Stimulated activated CD8-positive, alpha-beta memory T cell treated with anti-CD3 and anti-CD28 coated beads, Interleukin-12 subunit alpha, Interleukin-12 subunit beta, amount 100 ng/mL, for 24 hours (primary cell): ENCODE measurements at regions not wholly inside any gene's neighbourhood (a gene's known extent, or its start where the extent isn't known, plus 50 kb on each side); places are given as distances from the start of the nearest gene placed in this dataset.

Source experiments
- DNase-seq: peaks from one replicate; pipeline ENCODE4 v3.0.0-alpha.2; 2020; ENCODE audit errors: extremely low read depth

DNA sequence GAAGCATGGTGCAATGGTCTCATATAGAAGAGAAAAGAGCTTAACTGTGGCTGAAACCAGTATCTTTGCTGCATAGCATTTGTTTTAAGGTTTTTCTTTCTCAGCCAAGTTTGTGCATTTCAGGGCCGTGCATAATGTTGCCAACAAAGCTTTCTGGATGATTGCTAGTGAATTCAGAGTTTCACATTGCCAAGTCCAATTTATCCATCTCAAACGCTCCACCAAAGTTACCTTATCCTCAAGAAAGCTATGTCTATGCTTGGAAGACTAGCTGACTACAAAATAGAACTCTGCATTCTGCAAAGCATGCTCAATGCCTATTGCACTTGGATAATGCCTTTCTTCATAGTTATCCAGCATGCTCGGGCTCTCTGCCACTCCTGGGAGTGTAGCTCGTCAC lies 535.8 kb upstream of the SGCG start:
- no peak for DNase-seq

DNA sequence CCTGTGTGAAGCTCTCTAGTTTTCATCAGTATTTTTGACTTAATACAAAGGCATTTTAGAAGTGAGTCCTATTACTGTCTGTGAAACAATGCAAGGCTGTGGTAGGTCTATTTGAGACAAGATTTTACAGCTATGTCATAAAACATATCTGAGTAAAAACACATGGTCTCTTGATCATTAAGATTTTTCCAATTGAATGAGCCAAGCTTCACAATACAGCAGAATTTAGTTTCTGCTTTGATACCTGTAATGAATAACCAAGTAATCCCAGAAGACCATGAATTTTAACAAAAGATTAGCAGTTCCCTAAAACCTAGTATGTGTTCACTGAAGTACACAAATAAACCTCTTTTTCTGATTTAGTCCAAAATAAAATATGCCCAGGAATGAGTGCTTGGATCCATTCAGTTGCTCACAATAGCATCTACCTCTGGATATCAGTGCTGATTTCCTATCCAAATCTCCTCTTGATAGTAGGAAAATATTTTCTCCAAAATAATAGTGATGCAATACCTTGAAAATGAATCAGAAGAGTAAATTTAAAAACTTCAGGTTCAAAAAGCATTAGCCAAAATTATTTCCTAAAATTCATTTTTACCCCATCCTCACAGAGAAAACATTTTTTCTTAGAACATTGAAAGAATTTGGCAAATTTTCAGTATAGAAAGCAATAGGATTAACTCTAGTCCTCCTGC lies 533.5 kb upstream of the SGCG start:
- DNase-seq: no peak

DNA sequence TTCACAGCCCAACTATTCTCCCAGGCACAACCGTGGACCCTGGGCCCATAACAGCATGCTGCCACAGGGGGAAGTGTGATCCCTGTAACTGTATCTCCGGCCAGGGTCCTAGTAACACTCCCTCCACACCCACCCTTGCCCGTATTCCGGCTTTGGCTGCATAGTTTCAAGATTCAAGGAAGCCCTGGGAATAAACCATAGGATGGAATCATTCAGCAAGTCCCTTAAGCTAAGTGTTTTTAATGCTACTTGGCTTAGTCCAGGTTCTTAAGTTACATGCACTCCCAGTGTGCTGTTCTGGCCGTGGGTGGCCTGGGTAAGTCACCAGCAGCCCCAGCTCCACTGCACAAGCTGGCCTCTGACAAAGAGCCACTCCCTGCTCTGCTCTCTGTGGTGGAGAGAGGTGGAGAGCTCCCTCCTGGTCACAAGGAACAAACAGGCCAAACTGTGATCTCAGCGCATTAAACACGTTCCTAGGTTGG lies 532.4 kb upstream of the SGCG start:
- no peak for DNase-seq

DNA sequence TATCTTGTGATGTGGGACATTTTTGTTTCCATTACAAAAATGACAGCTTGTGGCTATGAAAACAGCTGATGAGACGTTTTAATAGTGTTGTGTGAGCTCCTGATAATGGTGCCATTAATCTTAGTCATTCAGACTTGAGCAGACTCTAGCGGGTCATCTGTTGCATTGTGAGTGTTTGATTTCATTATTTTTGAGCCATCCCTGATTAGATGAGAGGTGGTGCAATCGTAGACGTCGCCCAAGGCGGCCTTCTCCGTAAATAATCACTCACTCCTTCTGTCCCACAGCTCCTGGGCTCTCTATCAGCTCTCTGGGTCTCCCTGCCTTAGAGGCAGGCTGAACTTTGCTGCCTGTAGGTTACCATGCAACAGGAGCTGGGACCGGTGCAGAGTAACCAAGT lies 528.0 kb upstream of the SGCG start:
- no peak for DNase-seq

DNA sequence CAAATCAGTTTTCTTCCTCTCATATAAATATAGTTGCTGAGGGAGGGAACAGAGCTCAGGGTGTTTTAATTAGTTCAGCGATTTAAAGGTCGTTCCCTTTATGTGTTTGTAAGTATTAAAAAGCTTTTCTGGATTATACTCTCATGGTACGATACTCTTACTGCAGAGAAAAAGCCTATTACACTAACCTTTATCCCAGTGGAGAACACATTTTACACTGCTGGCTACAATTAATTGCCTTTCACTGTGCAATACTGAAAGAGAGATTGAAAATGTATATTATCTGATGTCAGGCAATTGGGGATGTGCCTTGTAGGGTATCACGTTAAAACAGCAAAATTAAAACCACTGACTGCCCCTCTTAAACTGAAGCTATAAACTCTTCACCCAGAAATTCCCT lies 526.9 kb upstream of the SGCG start:
- DNase-seq: no peak

DNA sequence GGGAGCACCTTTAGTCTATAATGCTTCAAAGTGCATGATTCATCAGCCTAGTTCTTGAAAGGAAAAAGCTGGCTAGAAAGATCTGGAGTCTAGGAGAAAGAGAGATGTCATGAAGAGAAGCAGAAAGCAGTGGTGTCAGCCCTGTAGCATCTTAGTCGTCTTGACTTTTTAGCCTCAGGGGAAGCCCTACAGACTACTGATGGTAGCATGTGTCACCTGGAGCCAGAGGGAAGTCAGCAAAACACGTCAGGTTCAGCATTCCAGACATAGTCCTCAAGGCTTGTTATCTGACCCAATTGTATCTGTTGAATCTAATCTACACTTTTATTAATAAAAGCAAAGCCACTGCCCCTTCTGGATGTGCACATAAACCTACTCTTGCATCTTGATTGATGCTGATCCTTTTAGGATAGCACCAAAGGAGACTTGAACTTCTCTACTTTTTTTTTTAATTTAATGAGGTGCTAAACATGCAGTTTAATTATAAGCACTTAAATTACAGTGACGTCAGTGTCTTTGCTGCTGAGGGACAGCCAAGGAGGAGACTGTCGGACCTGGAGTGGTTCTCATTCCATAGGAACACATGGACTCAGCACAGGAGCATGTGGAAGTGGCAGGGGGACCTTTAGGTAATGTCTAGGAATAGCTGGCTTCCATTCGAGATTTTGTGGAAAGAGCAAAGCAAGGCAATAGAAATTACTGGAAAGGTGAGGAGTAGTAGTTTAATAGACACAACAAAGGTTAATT lies 525.5 kb upstream of the SGCG start:
- DNase-seq: no peak

DNA sequence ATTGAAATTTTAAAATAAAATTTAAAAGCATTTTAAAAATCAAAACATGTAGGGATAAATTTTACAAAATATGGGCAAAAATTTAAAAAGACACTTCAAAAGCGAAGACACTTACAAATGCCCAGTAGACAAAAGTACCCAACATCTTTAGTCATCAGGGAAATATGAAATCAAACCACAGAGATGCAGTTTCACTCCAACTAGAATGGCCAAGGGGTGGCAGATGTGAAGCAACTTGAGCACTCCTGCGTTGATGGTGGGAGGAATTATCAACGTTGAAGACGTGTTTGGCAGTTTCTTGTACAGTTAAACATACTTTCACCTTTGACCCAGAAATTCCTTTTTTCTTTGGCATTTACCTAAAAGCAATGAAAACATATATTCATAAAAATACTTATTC lies 518.0 kb upstream of the SGCG start:
- no peak for DNase-seq

DNA sequence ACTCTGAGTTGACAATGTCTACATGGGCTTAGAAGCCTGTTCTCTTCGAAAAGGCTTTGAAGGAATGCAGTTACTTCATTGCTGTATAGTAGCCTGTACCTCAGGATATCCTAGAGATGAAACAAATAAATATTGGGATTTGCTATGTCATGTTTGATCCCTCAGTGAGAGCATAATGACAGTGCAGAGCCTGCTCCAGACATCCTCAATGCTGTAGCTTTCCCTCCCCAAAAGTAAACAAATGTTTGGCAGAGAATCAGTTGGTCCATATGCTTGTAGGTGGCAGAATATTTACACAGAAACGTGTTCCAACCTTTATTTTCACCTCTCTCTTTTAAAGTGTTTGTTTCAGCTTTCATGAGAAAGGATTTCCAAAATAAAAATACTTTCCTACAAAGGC lies 515.3 kb upstream of the SGCG start:
- no peak for DNase-seq

DNA sequence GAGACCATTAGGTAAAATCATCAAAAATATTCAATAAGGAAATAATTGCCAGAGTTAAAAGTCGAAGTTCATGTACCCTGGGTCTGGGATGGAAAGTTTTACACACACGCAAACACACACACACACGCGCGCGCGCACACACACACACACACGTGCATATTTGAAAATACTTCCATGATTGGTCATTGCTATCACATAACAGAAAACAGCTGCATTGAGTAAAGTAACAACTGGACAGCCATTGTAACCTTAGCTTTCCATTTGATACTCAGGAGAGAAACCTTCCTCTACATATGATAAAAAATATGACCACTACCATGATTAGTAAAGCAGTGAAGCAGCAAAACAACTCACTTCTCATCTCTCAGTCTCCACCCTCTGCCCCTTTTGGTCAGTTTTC lies 490.0 kb upstream of the SGCG start:
- DNase-seq: no peak

DNA sequence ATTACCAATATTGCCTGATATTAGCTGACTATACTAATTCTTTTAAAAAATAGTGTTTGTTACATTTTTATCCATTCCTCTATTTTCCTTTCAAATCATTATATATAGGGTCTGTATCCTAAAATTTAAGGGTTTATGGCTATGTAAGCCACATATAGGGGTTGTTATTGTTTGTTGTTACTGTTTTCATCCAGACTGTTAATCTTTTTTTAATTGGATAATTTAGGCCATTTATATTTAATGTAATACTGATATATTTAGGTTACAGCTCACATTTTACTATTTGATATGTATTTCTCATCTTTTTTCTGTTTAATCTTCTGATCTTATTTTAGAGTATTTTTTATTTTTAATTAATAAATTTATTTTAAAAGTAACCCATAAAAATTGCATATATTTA lies 487.1 kb upstream of the SGCG start:
- DNase-seq: no peak

DNA sequence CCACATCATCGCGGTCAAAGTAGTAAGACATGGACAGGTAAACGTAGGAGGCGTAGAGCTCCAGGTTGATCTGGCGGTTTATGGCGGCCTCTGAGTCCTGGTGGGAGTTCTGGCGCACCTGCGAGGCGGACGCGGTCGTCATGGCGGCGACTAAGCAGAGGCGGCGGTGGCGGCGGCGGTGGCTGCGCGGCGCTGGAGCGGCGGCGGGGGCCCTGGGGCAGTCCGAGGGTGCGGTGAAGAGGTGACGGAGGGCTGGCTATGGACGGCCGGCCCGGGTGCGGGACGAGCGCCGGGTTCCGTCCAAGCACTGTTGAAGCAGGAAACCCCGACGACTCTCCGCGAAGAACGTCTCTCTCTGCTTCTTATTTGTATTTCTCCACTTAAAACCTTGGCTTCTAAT lies 484.3 kb upstream of the SGCG start:
- no peak for DNase-seq

DNA sequence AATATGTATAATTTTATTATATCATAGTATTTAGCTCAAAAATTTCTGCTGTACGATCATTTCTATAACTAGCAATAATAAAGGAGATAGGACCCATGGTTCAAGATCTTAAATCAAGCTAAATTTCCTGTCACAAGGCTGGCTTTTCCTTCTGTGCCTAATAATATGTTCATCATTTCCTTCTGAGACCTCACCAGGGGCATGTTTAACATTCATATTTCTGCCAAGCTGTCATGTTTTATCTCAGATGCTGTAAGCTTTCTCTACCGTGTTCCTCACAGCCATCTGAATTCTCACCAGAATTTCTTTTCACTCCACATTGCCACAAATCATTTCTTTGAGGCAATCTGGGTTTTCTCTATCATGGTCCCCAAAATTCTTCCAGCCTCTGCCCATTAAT lies 482.3 kb upstream of the SGCG start:
- DNase-seq: no peak

DNA sequence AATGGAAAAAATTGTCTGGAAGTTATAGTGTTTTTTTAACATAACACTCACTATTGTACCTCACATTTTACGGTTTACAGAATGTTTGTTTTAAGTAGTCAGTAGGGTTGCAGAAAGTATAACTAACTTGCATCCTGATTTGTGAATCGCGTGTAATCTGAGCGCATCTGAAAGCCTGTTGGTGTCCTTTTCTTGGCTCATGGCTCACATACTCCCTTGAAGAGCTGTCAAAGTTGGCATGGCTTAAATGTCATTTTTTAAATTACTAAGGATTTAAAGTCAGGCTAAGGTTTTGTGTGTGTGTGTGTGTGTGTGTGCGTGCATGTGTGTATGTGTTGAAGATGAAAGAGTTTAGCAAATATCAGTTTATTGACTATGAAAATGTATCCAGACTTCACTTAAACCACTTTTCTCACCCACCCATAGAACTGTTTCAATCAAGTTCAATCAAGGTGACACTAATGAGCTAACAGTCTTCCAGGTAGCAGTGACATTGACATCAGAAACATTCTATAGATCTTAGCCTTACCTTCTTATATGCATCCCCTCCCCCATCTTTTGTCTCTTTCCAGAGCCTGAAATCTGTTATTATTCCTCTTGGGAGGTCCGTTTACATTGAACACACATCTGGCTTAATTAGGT lies 480.4 kb upstream of the SGCG start:
- no peak for DNase-seq

DNA sequence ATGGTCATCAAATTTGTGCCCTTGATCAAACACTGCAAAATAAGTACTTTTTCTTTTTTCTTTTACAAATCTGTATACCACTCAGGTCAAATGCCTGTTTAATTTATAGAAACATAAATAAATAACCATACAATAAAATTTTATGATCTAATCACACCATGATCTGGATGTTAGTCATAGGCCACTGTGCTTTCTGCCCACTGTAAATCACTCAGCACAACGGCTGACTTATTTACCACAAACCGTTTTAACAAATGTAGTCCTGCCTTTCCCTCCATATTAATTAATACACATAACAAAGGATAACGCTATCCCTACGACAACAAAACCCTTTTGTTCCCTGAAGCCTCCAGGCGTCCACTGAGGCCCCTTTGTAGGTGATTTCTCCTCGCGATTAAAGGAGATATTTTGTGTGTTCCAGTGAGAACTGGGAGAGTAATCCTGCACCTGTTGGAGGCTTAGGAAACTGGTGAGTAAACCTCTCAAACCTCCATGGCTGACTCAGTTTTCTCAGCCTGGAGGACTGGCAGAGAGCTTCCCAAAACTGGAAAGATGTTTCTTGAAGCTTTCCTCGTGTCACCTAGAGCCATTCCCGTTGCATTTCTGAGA lies 477.1 kb upstream of the SGCG start:
- no peak for DNase-seq

DNA sequence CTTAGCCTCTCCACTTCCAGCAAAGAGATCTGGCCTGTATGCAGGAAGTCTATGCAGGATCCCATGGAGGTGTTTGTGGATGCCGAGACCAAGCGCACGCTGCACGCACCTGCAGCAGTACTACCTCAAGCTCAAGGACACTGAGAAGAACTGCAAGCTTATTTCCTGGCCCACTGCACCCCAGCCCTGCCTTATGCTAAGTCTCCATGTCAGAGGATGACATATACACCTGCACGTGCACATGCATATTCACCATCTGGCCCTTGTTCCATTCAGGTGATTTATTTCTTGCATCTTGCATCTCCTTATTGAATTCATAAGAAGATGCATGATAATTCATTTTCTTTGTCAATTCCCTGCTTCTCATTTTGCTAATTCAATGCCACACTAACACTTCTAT lies 472.8 kb upstream of the SGCG start:
- no peak for DNase-seq

DNA sequence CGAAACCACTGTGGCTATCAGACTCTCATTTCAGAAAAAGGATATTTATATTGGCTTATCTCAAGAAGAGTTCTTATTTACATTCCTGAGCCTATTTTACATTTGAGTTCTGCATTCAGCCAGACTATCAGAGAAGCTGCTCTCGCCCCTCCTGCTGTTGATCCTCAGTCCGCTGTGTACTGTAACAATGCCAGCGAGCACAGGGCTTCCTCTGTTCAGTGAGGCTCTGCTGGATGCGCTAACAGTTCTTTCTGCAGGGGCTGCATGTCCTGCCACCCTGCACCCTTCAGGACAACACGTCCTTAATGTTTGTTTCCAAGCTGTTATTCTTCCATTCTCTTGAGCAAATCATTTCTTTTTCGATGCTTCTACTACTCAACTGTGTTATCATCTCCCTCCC lies 463.7 kb upstream of the SGCG start:
- DNase-seq: no peak

DNA sequence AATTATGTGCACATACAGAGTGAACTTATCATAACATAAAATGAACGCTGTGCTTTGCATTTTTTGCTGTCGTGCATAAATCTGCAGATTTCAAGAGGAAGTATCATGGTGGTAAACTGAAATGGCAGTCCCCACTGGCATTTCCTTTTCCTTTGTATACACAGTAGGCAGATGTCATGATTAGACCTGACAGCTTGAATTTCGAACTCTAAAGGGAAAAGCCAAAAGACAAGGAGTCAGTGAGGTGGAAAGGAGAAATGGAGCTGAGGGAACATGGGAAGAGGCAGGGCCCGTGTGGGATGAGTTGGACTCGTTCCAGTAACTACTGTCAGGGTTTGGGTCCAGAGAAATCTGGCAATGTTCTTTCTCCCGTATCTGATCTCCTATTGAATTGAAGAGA lies 454.1 kb upstream of the SGCG start:
- DNase-seq: no peak

DNA sequence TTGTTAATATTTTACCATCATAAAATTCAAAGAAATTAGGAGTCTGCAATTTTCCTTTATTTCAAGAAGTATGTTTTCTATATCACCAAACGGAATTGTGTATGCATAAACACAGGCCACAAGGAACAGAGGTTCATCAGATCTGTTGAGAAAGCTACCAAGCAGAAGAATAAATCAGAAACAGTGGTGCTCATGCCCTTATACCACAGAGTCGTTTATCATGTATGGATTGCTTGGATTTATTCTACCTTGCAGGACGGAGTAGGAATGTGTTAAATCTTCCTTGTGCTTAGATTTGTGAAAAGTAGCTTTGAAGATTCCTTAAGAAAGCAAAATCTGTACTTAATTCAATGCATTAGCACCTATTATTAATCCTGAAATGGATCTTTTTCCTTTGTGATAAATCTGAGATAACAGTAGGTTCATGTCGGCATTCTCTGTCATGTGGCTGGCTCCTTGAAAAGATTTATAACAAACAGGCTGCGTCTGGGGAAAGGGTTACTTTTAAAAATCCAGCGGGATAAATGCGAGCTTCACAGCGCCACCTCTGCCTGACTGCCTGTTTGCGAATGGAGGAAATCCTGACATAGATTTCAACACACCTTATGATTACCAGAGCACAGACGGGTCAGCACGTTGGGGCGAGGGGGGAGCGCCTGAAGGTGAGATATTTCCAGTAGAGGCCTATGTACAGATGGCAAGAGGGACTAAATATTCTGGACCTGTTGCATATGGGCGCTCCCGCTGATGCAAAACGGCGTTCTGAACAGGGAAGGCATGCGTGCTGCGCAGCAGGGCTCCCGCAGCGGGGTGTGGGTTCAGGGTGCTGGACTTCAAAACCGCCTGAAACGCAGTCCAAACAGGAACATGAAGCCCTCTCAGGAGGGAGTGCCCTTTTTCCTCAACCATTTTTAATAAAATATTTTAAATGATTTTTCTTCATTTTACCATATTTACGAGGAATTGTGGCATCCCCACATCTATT lies 445.5 kb upstream of the SGCG start:
- no peak for DNase-seq

DNA sequence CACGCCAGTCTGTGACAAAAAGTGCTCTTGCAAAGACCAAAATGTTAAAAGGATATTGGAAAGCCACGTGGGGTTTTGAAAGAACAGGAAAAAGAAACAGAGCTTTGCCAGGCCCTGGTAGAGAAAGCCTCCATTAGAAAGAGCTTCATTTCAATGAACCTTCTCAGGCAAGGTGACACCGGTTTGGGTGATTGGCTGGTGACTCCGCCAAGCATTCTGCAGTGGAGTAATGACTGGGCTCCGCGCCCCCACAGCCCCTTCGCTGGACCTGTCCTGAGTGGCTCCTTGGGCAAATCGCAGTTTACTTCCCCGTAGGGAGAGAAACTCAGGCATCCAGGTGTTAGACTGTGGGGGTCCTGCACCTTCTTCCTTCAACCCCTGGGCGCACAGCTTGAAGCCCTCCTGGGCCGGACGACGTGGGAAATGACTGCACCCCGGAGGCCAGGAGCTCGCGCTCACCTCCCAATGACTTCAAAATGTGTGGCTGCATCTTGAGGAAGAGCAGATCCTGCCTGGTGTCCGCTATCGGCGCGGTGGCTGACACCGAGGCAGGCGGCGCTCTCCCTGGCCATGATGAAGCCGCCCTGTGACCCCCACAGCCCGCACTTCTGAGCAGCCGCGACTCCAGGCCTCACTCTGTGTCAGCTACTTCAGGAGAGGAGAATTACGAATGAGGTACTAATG lies 444.6 kb upstream of the SGCG start:
- no peak for DNase-seq

DNA sequence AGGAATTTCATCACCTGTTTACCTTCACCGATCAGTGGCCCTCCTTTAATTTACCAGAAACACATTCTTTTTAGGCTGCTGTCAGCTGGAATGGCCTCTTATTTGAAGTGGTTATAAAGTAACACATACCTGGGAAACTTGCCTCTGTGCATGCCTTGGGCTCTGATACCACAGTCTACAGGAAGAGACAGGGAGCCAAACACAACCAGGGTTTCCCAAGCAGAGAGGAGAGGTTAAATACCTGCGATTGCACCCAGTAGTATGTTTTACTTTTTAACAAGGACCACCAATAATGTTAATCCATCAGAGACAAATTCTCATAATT lies 444.0 kb upstream of the SGCG start:
- DNase-seq: no peak

DNA sequence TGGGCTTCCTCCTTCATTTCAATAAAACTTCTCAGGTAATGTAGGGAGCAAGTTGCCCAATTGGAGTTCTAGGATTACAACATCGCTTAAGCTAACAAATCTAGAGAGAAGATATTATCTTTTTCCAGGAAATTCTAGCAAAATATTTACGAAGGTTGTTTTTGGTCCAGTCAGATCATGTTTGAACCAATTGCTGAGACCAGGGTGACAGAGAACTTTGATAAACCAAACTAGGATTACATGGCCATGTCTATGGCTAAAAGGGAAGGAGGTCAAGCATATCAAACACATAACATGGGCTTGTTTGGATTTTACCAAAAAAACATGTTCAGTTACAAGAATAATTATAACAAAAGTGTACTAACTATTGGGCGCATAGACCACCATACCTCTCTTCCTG lies 442.4 kb upstream of the SGCG start:
- DNase-seq: no peak
